ENCODE measurements at regions not wholly inside any gene's neighbourhood (a gene's known extent, or its start where the extent isn't known, plus 50 kb on each side); places are given as distances from the start of the nearest gene placed in this dataset.

GRCh38 chr6:19608546-19608945 lies 228.6 kb upstream of the ID4 start:
- no peak overlapping the region for H3K23ac ChIP-seq (ENCODE audit: insufficient read length)
- no peak overlapping the region for H2BK120ac ChIP-seq (replicated peaks; ENCODE audit: low read depth, low read length)
- H2BK15ac ChIP-seq (ENCODE audit: low read length), result no peak overlapping the region
- no peak overlapping the region for H2BK12ac ChIP-seq (ENCODE audit: low read depth, low read length)
- FAIRE-seq (no peak), DNase-seq (ENCODE audit: low read depth in 1 of 2, low spot score in 2 of 2) (no peak)
- H3K27ac ChIP-seq (ENCODE audit: low read depth, low read length), result no peak overlapping the region
- no peaks in the 10 kb centered on the region for H3K9me3 ChIP-seq (ENCODE audit: insufficient read depth in 2 of 2, low read depth in 1 of 2, low read length in 1 of 2)
- no peak overlapping the region for H3K9ac ChIP-seq (replicated peaks in 1 of 4; ENCODE audit: extremely low read depth in 1 of 4, low read depth in 3 of 4, low read length in 3 of 4)
- ChIA-PET POLR2A (ENCODE audit: partially characterized antibody) (no interaction called here), CTCF (ENCODE audit: partially characterized antibody) (interaction anchor here (0.6 kb wide), 1 partner anchor 443 kb away, joined by 3 read pairs; no protein-coding TSS in a partner anchor)
- no peak overlapping the region for H3K4ac ChIP-seq (replicated peaks; ENCODE audit: insufficient read length, low read depth, low read length)
- no peak overlapping the region for H2BK5ac ChIP-seq (ENCODE audit: low read depth, low read length)
- no peak overlapping the region for H3K18ac ChIP-seq (ENCODE audit: extremely low read depth, low read length)
- no peak overlapping the region for H3K56ac ChIP-seq (replicated peaks; ENCODE audit: insufficient read length, low read depth, low read length)
- no peak overlapping the region for H4K8ac ChIP-seq (ENCODE audit: extremely low read depth, insufficient read depth, low read length)
- no peaks in the 10 kb centered on the region for H3K79me2 ChIP-seq (ENCODE audit: control insufficient read depth in 1 of 2, insufficient read depth in 2 of 2, low read length in 2 of 2)
- WGBS, 2 experiments (ENCODE audit: extremely low coverage in 1 of 2, insufficient coverage in 1 of 2, insufficient read length in 1 of 2, insufficient replicate concordance in 2 of 2, low coverage in 1 of 2, low lambda C conversion rate in 2 of 2, missing lambda C conversion rate in 1 of 2), result 80% methylated on average over 1 of the region's 1 CpG; no CpG with 5 or more reads in 1 of the 2 experiments
- H2BK20ac ChIP-seq (ENCODE audit: low read length), result no peak overlapping the region
- no peak overlapping the region for H3K14ac ChIP-seq (ENCODE audit: insufficient read length)
- H4K20me1 ChIP-seq (replicated peaks in 1 of 2; ENCODE audit: control insufficient read depth in 1 of 2, insufficient read depth in 2 of 2, low read length in 2 of 2), result no peaks in the 10 kb centered on the region
- no peaks in the 10 kb centered on the region for H3K4me1 ChIP-seq (replicated peaks in 1 of 4; ENCODE audit: control insufficient read depth in 3 of 4, insufficient read depth in 4 of 4, low read length in 3 of 4)
- no peak overlapping the region for H3K4me3 ChIP-seq (ENCODE audit: extremely low read depth in 1 of 4, insufficient read depth in 2 of 4, low read depth in 3 of 4, low read length in 4 of 4)
- no peak overlapping the region for H2AK5ac ChIP-seq (ENCODE audit: low read depth, low read length)
- no peak overlapping the region for H4K91ac ChIP-seq (replicated peaks; ENCODE audit: insufficient read length, low read length)
- no peak overlapping the region for H3K4me2 ChIP-seq (ENCODE audit: insufficient read depth in 1 of 2, low read depth in 2 of 2, low read length in 2 of 2)
- no peaks in the 10 kb centered on the region for H3K27me3 ChIP-seq (replicated peaks in 1 of 4; ENCODE audit: control insufficient read depth in 3 of 4, extremely low read depth in 1 of 4, insufficient read depth in 3 of 4, low read length in 3 of 4)
- no peaks in the 10 kb centered on the region for H3K79me1 ChIP-seq (ENCODE audit: low read depth, low read length)
- no peak for TF ChIP-seq RXRA (IDR thresholded peaks at IDR 0.05; ENCODE audit: insufficient read depth, low read depth, low read length)
- TF ChIP-seq TBP (IDR thresholded peaks at IDR 0.05; ENCODE audit: low read depth, low read length), result no peak
- TF ChIP-seq MAX (IDR thresholded peaks at IDR 0.05), result no peak
- peak; percentile 52; the same call in 1 of the 2 replicates for TF ChIP-seq CEBPB (IDR thresholded peaks at IDR 0.05; ENCODE audit: low read depth, low read length)
- no peak for TF ChIP-seq POLR2AphosphoS5 (IDR thresholded peaks at IDR 0.05; ENCODE audit: low read depth, low read length)
- TF ChIP-seq SIRT6 (IDR thresholded peaks at IDR 0.05; ENCODE audit: low read length), result no peak
- peak overlapping the region; percentile 87 for H2AFZ ChIP-seq (ENCODE audit: low read length)
- H4K5ac ChIP-seq (ENCODE audit: insufficient read length, low read depth, low read length), result no peak overlapping the region
- H3K23me2 ChIP-seq (ENCODE audit: low read depth, low read length), result no peaks in the 10 kb centered on the region
- no peaks in the 10 kb centered on the region for H3K36me3 ChIP-seq (ENCODE audit: control insufficient read depth in 2 of 4, insufficient read depth in 4 of 4, low read length in 3 of 4)

All from H1 (cell line).